DMS 273 (cell line): ENCODE measurements at regions not wholly inside any gene's neighbourhood (a gene's known extent, or its start where the extent isn't known, plus 50 kb on each side); places are given as distances from the start of the nearest gene placed in this dataset.
"Not testable (repeated sequence)": the region's sequence is repeated elsewhere in the genome, so short reads cannot be mapped to it uniquely, and the experiment has no call there.

ENCODE experiments used
- DNase-seq: peaks from one replicate; lab custom pipeline; 2025; ENCODE audit not compliant: unreplicated experiment; lab: John Stamatoyannopoulos, UW

DNA sequence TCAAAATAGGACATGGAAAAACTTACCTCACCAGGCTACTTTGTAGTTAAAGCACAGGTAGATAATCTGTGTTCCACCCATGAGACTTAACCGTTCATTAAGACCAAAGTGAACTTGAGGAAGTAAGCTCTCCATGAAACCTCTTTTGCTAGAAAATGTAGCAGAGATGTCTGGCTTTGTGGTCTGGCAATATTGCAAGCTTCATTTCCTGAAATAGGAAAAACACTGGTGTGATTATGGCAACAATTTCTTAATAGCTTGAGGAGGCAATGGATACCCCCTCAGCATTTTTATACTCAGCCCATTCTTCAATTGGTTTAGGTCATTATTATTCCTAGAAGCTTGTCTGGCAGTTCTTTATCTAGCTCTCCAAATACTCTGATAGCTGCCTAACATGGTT lies 957.3 kb downstream of the IGSF11 start:
- DNase-seq: no peak

GRCh38 chr3:118080889-118081288 lies 953.8 kb downstream of the IGSF11 start:
- DNase-seq: no peak

DNA sequence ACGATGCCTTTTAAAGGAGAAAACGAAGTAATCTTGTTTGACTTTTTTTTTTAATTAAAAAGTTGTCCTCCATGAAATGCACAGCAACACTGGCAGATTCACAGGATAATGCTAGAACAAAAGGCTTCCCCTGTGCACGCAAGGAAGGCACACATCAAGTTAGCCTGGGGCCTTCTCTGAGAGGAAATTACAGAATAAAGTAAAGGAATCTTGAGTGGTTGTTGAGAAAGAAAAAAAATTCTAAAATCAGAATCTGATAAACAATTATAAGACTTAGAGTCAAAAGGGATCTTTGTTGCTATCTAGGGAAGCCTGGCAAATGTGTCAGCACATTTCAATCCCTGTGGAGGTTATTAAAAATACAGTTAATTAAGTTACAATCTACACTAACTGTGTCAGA lies 946.0 kb downstream of the IGSF11 start:
- no peak for DNase-seq

- no peak for DNase-seq
Measured at GRCh38 chr3:118089563-118089962, 945.1 kb downstream of the IGSF11 start.

GRCh38 chr3:118097226-118097625 lies 937.4 kb downstream of the IGSF11 start:
- DNase-seq: no peak

GRCh38 chr3:118097660-118098059 lies 937.0 kb downstream of the IGSF11 start:
- DNase-seq: no peak

GRCh38 chr3:118098827-118099226 lies 935.8 kb downstream of the IGSF11 start:
- DNase-seq: no peak

GRCh38 chr3:118101891-118102290 lies 932.8 kb downstream of the IGSF11 start:
- DNase-seq: no peak

GRCh38 chr3:118102737-118103136 lies 931.9 kb downstream of the IGSF11 start:
- DNase-seq: no peak

DNA sequence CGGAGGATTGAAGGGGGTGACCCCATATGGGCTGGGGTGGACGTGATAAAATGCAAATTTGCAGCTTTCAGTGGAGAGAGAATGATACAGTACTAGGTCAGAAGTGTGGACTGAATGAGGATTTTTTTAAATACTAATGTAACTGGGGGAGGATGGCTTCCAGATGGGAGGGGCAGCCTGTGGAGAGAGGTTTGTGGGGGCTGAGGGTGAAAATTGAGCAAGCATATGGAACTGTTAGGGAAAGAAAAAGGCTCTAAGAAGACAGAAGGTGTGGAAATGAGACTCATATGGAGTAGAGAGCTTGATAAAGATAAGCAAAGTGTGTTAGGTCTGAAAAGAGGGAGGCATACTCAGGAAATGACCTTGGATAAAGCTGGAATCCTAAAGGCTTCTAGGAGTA lies 926.4 kb downstream of the IGSF11 start:
- DNase-seq: no peak

- no peak for DNase-seq
Measured at GRCh38 chr3:118108769-118109168, 925.9 kb downstream of the IGSF11 start.

GRCh38 chr3:118110211-118110610 lies 924.4 kb downstream of the IGSF11 start:
- DNase-seq: no peak

DNA sequence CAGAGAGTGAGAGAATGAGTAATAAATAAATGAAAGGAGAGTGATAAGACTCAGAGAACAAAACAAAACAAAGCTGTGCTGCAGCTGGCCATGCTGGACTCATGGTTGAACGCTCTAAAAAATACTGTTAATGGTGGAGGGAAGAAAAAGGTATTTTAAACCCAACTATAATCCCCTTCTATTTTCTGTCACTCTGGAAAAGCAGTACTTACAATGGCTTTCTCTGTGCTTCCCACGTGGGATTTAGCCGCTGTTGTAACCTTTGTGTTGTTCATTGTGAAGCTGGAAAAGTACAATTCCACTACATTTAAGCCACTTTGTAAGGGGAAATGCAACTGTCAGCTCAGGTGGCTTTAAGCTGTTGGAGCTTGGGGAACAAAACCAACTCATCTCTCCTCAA lies 917.7 kb downstream of the IGSF11 start:
- DNase-seq: no peak

- no peak for DNase-seq
Measured at GRCh38 chr3:118126751-118127150, 907.9 kb downstream of the IGSF11 start.

GRCh38 chr3:118127992-118128391 lies 906.7 kb downstream of the IGSF11 start:
- DNase-seq: no peak

- peak; percentile 39 for DNase-seq
Measured at GRCh38 chr3:118128886-118129285, 905.8 kb downstream of the IGSF11 start.

DNA sequence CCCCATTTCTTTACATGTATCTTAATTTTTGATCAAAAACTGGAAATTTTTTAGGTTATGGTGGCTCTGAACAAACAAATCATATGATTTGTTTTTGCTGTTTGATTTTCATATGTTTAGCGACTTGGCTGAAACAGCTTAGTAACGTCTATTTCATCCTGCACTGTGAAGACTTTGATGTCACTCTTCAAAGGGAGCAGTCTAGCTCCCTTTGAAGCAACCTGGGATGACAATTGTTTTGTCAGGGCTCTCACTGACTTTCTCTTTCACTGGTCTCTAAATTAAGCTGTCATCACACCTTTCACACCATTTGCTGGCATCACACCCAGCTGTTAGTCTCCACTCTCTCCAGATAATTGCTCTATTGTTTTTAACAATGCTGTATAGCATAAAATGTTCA lies 896.9 kb downstream of the IGSF11 start:
- DNase-seq: no peak

DNA sequence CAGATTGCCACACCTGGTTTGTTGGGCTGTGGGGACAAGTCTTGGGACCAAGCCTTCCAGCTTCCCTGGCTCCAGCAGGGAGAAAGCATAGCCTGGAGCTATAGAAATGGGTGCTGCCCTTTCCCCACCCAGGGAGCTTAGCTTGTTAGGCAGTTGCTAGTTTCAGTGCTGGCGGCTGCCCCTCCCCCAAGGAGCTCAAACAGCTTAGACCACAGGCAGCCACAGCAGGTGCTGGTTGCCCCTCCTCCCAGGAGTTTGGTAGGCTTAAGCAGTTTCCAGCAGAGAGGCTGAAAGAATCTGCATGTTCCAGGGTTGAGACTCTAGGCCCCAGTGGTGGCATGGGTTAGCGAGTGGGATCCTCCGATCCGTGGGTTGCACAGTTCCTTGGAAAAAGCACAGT lies 889.7 kb downstream of the IGSF11 start:
- DNase-seq: no peak

DNA sequence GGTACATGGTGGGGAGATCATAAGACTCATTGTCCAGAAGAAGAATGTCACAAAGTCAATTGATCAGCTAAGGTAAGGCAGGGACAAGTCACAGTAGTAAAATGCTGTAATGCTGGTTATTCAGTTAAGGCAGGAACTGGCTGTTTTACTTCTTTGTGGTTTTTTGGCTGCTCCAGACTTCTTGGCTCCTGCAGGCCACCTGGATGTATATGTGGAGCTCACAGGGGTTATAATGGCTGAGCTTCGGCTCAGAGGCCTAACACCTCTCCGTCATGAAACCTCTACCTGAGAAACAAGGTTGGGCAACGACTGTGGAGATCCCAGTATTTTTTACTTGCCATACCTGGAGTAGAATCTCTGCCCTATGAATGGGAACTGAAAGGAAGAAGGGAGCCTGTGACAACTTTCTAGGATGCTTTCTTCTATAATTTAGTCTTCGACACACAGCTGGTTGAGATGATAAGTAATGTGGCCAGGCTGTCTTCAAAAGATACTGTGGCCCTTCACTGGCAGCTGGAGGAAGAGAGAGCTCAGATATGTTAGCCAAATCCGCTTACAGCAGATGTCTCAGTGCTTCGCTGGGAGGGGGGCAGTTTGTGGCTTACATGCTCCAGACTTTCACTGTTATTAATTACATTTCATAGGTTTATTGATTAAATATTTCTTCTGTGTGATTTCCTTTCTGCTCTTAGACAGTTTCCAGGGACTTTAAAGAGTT lies 887.8 kb downstream of the IGSF11 start:
- peak; percentile 9 for DNase-seq

DNA sequence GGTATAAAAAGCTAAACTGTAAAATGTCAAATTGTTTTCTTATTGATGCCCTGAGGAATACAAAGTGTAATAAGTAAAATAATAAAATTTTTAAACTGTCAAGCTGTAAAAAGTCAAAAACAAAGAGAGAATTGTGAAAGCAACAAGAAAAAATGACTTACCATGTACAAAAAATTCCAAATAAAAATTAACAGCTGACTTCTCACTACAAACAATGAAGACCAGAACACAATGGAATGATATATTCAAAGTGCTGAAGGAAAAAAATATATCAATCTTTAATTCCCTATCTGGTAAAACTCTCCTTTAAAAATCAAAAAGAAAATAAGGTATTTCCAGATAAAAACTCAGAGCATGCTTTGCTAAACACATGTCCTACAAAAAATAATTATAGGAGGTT lies 883.5 kb downstream of the IGSF11 start:
- DNase-seq: no peak

DNA sequence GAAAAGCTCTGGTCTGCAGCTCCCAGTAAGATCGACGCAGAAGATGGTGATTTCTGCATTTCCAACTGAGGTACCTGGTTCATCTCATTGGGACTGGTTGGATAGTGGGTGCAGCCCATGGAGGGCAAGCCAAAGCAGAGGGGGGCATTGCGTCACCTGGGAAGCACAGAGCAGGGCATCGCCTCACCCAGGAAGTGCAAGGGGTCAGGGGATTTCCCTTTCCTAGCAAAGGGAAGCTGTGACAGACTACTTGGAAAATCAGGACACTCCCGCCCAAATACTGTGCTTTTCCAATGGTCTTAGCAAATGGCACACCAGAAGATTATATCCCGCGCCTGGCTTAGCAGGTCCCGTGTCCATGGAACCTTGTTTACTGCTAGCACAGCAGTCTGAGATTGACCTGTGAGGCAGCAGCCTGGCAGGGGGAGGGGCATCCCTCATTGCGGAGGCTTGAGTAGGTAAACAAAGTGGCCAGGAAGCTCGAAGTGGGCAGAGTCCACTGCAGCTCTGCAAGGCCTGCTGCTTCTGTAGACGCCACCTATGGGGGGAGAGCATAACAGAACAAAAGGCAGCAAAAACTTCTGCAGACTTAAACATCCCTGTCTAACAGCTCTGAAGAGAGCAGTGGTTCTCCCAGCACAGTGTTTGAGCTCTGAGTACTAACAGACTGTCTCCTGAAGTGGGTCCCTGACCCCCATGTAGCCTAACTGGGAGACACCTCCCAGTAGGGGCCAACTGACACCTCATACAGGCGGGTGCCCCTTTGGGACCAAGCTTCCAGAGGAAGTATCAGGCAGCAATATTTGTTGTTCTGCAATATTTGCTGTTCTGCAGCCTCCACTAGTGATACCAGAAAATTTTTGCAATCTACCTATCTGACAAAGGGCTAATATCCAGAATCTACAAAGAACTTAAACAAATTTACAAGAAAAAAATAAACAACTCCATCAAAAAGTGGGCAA lies 871.7 kb downstream of the IGSF11 start:
- DNase-seq: not testable (repeated sequence)

GRCh38 chr3:118165413-118165812 lies 869.2 kb downstream of the IGSF11 start:
- DNase-seq: no peak
